PC-3 (cell line): ENCODE measurements at regions not wholly inside any gene's neighbourhood (a gene's known extent, or its start where the extent isn't known, plus 50 kb on each side); places are given as distances from the start of the nearest gene placed in this dataset.
A peak's percentile ranks its signal among the peaks of the same experiment; 100 is the strongest.

ENCODE experiments used
- ATAC-seq: fragments of 200-7000 bp; cut with Tn5 transposase; 2 replicates; pipeline ENCODE4 v1.9.1; 2020; ENCODE audit warnings: mild to moderate bottlenecking, moderate library complexity
- BruUV-seq: library from RNA; stranded (reverse); fragments of 400-500 nt; replicated peaks from 2 replicates; lab custom pipeline; 2021; lab: Mats Ljungman, UMichigan
- CTCF ChIA-PET: fragments of 300-600 bp; sonication (Branson Sonifier 250); formaldehyde crosslinking; loops from one replicate; lab custom pipeline; 2022; ENCODE audit warnings: antibody characterized with exemption; lab: Charles Lee
- POLR2A ChIA-PET: fragments of 300-600 bp; sonication (Branson Sonifier 250); formaldehyde crosslinking; loops from one replicate; lab custom pipeline; 2022; ENCODE audit warnings: antibody characterized with exemption; ENCODE audit not compliant: unreplicated experiment; lab: Charles Lee
- DNase-seq: peaks from one replicate; pipeline ENCODE4 v3.0.0-alpha.2; 2015
- H2AFZ ChIP-seq: fragments of 300-600 bp; sonication (generic); 2 replicates; pipeline ENCODE4 v1.6.0; 2016; ENCODE audit warnings: antibody characterized with exemption, low read length
- H3F3A ChIP-seq: fragments of 300-600 bp; sonication (generic); one replicate; pipeline ENCODE4 v1.6.0; 2017; ENCODE audit warnings: antibody characterized with exemption, low read length, control low read depth, mild to moderate bottlenecking; ENCODE audit not compliant: unreplicated experiment
- H3K27ac ChIP-seq: fragments of 300-600 bp; sonication (generic); 2 replicates; pipeline ENCODE4 v1.5.1; 2016; ENCODE audit warnings: mild to moderate bottlenecking, low read length
- H3K27me3 ChIP-seq: fragments of 300-600 bp; sonication (generic); 2 replicates; pipeline ENCODE4 v1.6.1; 2016; ENCODE audit warnings: low read length, mixed read lengths
- H3K36me3 ChIP-seq: fragments of 300-600 bp; sonication (generic); 2 replicates; pipeline ENCODE4 v1.6.1; 2016; ENCODE audit warnings: low read depth, mixed run types, low read length, mixed read lengths
- H3K4me1 ChIP-seq: fragments of 300-600 bp; sonication (generic); 2 replicates; pipeline ENCODE4 v1.5.1; 2016; ENCODE audit warnings: low read length; ENCODE audit not compliant: insufficient read depth
- H3K4me2 ChIP-seq: fragments of 300-600 bp; sonication (generic); 2 replicates; pipeline ENCODE4 v1.6.0; 2016; ENCODE audit warnings: low read length
- H3K4me3 ChIP-seq: fragments of 300-600 bp; sonication (generic); 2 replicates; pipeline ENCODE4 v1.5.1; 2016; ENCODE audit warnings: mild to moderate bottlenecking, low read length, mixed read lengths
- H3K79me2 ChIP-seq: fragments of 300-600 bp; sonication (generic); 2 replicates; pipeline ENCODE4 v1.6.1; 2017; ENCODE audit warnings: low read length, mixed read lengths
- H3K9ac ChIP-seq: fragments of 300-600 bp; sonication (generic); 2 replicates; pipeline ENCODE4 v1.6.0; 2016; ENCODE audit warnings: mild to moderate bottlenecking, low read length
- H3K9me2 ChIP-seq: fragments of 300-600 bp; sonication (generic); replicated peaks from 2 replicates; pipeline ENCODE4 v1.6.1; 2016; ENCODE audit warnings: mixed run types, low read length, mixed read lengths
- H3K9me3 ChIP-seq: fragments of 300-600 bp; sonication (generic); 2 replicates; pipeline ENCODE4 v1.6.1; 2016; ENCODE audit warnings: low read length, mixed read lengths
- H4K20me1 ChIP-seq: fragments of 300-600 bp; sonication (generic); 2 replicates; pipeline ENCODE4 v1.6.1; 2016; ENCODE audit warnings: low read length, mixed read lengths
- CTCF ChIP-seq: fragments of 300-600 bp; sonication (generic); conservative IDR thresholded peaks from 2 replicates; pipeline ENCODE4 v1.5.1; 2017; ENCODE audit warnings: antibody characterized with exemption, low read depth, mild to moderate bottlenecking, low read length
- EZH2 ChIP-seq: fragments of 300-600 bp; sonication (generic); IDR thresholded peaks from one replicate; pipeline ENCODE4 v1.6.1; 2017; ENCODE audit warnings: antibody characterized with exemption, mild to moderate bottlenecking, low read length; ENCODE audit not compliant: unreplicated experiment
- EZH2phosphoT487 ChIP-seq: fragments of 300-600 bp; sonication (generic); IDR thresholded peaks from 2 replicates; pipeline ENCODE4 v1.6.1; 2018; ENCODE audit warnings: mild to moderate bottlenecking, antibody characterized with exemption, low read length, borderline replicate concordance
- intact Hi-C: fragments of 100-400 bp; cut with micrococcal nuclease; formaldehyde crosslinking; loops from 2 replicates; pipeline ENCODE4 v1.9.0; 2023

DNA sequence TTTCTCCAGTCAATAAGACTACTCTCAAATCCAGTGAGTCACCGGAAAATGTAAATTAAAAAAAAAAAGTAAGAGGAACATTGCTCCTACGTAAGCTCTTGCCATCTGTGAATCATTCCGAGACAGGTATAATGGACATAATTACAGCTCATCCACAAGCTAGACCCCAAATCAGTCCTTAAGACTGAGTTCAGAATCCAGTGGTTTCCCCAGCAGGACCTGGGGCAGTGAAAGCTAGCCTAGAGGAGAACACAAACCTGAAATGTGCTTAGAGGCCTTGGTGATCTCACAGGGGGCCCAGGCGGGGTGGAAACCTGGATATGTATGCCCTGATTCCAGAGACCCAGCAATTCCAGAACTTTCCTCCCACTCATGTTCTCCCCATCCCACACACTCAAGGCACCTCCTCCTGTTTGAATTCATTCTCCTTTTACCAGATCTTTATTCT, 132.0 kb downstream of the COPRS start:
- H3K4me3 ChIP-seq, result no peak overlapping the region
- H3K9me3 ChIP-seq, result no peaks in the 10 kb centered on the region
- H3K27me3 ChIP-seq, result no peaks in the 10 kb centered on the region
- DNase-seq, result peak; percentile 65
- H3F3A ChIP-seq, result no peaks in the 10 kb centered on the region
- H3K4me2 ChIP-seq, result no peak overlapping the region
- ATAC-seq, result no peak; the same call in 1 of the 2 replicates
- POLR2A ChIA-PET, result no interaction called here
- TF ChIP-seq CTCF (no peak), EZH2phosphoT487 (no peak), EZH2 (no peak)
- no peaks in the 10 kb centered on the region for H3K36me3 ChIP-seq
- BruUV-seq, result no TSS peak
- H4K20me1 ChIP-seq, result no peaks in the 10 kb centered on the region
- intact Hi-C loops, result no loop called here
- H3K4me1 ChIP-seq, result peaks cover 6% of the 10 kb centered on the region
- H3K9ac ChIP-seq, result no peak overlapping the region
- H2AFZ ChIP-seq, result no peak overlapping the region
- no peak overlapping the region for H3K27ac ChIP-seq
- no peaks in the 10 kb centered on the region for H3K79me2 ChIP-seq
- H3K9me2 ChIP-seq, result no peaks in the 10 kb centered on the region
- CTCF ChIA-PET, result interaction anchor here (0.7 kb wide), 1 partner anchor 33 kb away, joined by 10 read pairs; no protein-coding TSS in a partner anchor

DNA sequence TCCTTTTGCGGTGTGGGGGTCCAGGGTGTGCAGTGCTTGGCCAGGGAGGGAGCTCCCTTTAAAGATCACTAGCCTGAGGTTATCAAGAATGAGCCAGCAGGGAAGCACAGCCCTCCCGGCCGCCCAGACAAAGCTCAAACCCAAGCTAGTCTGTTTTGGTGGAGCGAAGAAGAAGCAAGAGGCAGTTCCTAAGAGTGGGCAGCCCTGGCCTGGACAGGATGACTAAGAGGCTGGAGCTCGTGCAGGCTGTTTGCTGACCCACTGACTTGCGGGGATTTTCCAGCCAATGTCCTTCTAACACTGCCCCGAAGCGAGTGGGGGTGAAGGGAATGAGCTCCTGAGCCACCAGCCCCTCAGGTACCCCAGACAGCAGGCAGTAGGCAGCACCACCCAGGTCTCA, 134.4 kb downstream of the COPRS start:
- H3K9me3 ChIP-seq, result no peaks in the 10 kb centered on the region
- no peaks in the 10 kb centered on the region for H3F3A ChIP-seq
- no peaks in the 10 kb centered on the region for H3K27me3 ChIP-seq
- no peak overlapping the region for H2AFZ ChIP-seq
- no peaks in the 10 kb centered on the region for H3K36me3 ChIP-seq
- no peak overlapping the region for H3K27ac ChIP-seq
- DNase-seq (no peak), ATAC-seq (no peak)
- TF ChIP-seq EZH2phosphoT487, result no peak
- TF ChIP-seq CTCF, result no peak
- TF ChIP-seq EZH2, result no peak
- no peaks in the 10 kb centered on the region for H4K20me1 ChIP-seq
- no TSS peak for BruUV-seq
- CTCF ChIA-PET, result no interaction called here
- no peak overlapping the region for H3K9ac ChIP-seq
- H3K4me1 ChIP-seq, result peaks cover 6% of the 10 kb centered on the region
- H3K4me2 ChIP-seq, result no peak overlapping the region
- no peak overlapping the region for H3K4me3 ChIP-seq
- no peaks in the 10 kb centered on the region for H3K79me2 ChIP-seq
- no peaks in the 10 kb centered on the region for H3K9me2 ChIP-seq
- intact Hi-C loops, result no loop called here
- POLR2A ChIA-PET, result no interaction called here

- DNase-seq, result no peak
- no peaks in the 10 kb centered on the region for H3K27me3 ChIP-seq
- no peaks in the 10 kb centered on the region for H4K20me1 ChIP-seq
- ATAC-seq, result no peak
- no peak overlapping the region for H3K9ac ChIP-seq
- H3F3A ChIP-seq, result no peaks in the 10 kb centered on the region
- TF ChIP-seq EZH2, result no peak
- no peak for TF ChIP-seq CTCF
- TF ChIP-seq EZH2phosphoT487, result no peak
- no peak overlapping the region for H3K4me3 ChIP-seq
- peaks cover 6% of the 10 kb centered on the region for H3K4me1 ChIP-seq
- H3K79me2 ChIP-seq, result no peaks in the 10 kb centered on the region
- ChIA-PET CTCF (no interaction called here), POLR2A (no interaction called here)
- no peak overlapping the region for H3K27ac ChIP-seq
- no peaks in the 10 kb centered on the region for H3K36me3 ChIP-seq
- intact Hi-C loops, result no loop called here
- H3K4me2 ChIP-seq, result no peak overlapping the region
- H3K9me2 ChIP-seq, result no peaks in the 10 kb centered on the region
- H2AFZ ChIP-seq, result no peak overlapping the region
- no TSS peak for BruUV-seq
- H3K9me3 ChIP-seq, result no peaks in the 10 kb centered on the region
Measured at GRCh38 chr17:31724026-31724425, 135.0 kb downstream of the COPRS start.
